Erythroblast (primary cell): ENCODE measurements at regions not wholly inside any gene's neighbourhood (a gene's known extent, or its start where the extent isn't known, plus 50 kb on each side); places are given as distances from the start of the nearest gene placed in this dataset.

ENCODE experiments used
- GATA1 ChIP-seq: IDR thresholded peaks from 2 replicates; pipeline ENCODE4 v1.6.1; 2011; ENCODE audit warnings: low read depth, mild to moderate bottlenecking, control low read depth, low read length, moderate library complexity
- POLR2A ChIP-seq: IDR thresholded peaks from 2 replicates; pipeline ENCODE4 v1.6.1; 2011; ENCODE audit warnings: mild to moderate bottlenecking, low read length

- TF ChIP-seq POLR2A (no peak), GATA1 (no peak)
Measured at GRCh38 chr10:52654201-52654600, 118.4 kb downstream of the MBL2 start.
